Astrocyte (in vitro differentiated cells and primary cell): ENCODE measurements at regions not wholly inside any gene's neighbourhood (a gene's known extent, or its start where the extent isn't known, plus 50 kb on each side); places are given as distances from the start of the nearest gene placed in this dataset.

Experiments used
- DNase-seq: peaks from one replicate; pipeline ENCODE4 v3.0.0-alpha.2; 2010; ENCODE audit warnings: low read depth
- FAIRE-seq: peaks from 2 replicates; lab custom pipeline; 2011; peaks lifted over from hg19 to GRCh38; lab: Jason Lieb, UNC
- H2AFZ ChIP-seq: 2 replicates; pipeline ENCODE4 v1.6.0; 2012; ENCODE audit warnings: low read depth, low read length, inconsistent platforms
- H3K27ac ChIP-seq: 2 replicates; pipeline ENCODE4 v1.5.1; 2011; ENCODE audit warnings: low read depth, low read length, inconsistent platforms
- H3K27me3 ChIP-seq: 2 replicates; pipeline ENCODE4 v1.6.0; 2011; ENCODE audit warnings: low read length, inconsistent platforms; ENCODE audit not compliant: insufficient read depth
- H3K36me3 ChIP-seq: 2 replicates; pipeline ENCODE4 v1.5.1; 2011; ENCODE audit warnings: low read length, inconsistent platforms; ENCODE audit not compliant: insufficient read depth
- H3K4me1 ChIP-seq: 2 replicates; pipeline ENCODE4 v1.5.1; 2011; ENCODE audit warnings: low read length, inconsistent platforms; ENCODE audit not compliant: insufficient read depth
- H3K4me2 ChIP-seq: 2 replicates; pipeline ENCODE4 v1.6.0; 2012; ENCODE audit warnings: low read length, inconsistent platforms
- H3K4me3 ChIP-seq: 2 replicates; pipeline ENCODE4 v1.5.1; 2011; ENCODE audit warnings: low read depth, mild to moderate bottlenecking, low read length, inconsistent platforms; ENCODE audit not compliant: insufficient read depth
- H3K79me2 ChIP-seq: 2 replicates; pipeline ENCODE4 v1.6.0; 2012; ENCODE audit warnings: mild to moderate bottlenecking, low read length, inconsistent platforms; ENCODE audit not compliant: insufficient read depth
- H3K9ac ChIP-seq: 2 replicates; pipeline ENCODE4 v1.6.0; 2012; ENCODE audit warnings: mild to moderate bottlenecking, low read length, inconsistent platforms
- H3K9me3 ChIP-seq: 2 replicates; pipeline ENCODE4 v1.5.1; 2012; ENCODE audit warnings: low read depth, mild to moderate bottlenecking, low read length, inconsistent platforms; ENCODE audit not compliant: insufficient read depth
- H4K20me1 ChIP-seq: 2 replicates; pipeline ENCODE4 v1.6.0; 2012; ENCODE audit warnings: low read length, inconsistent platforms; ENCODE audit not compliant: insufficient read depth
- H3K27ac Mint-ChIP-seq: one replicate; pipeline ENCODE4 v1.8.0; 2021; ENCODE audit warnings: mild to moderate bottlenecking, mixed read lengths; ENCODE audit not compliant: unreplicated experiment
- H3K27me3 Mint-ChIP-seq: one replicate; pipeline ENCODE4 v1.8.0; 2021; ENCODE audit warnings: low read depth, mixed read lengths; ENCODE audit not compliant: unreplicated experiment
- H3K36me3 Mint-ChIP-seq: one replicate; pipeline ENCODE4 v1.8.0; 2021; ENCODE audit warnings: low read depth, mixed read lengths; ENCODE audit not compliant: unreplicated experiment
- H3K4me1 Mint-ChIP-seq: one replicate; pipeline ENCODE4 v1.8.0; 2021; ENCODE audit warnings: low read depth, mixed read lengths; ENCODE audit not compliant: unreplicated experiment
- H3K4me3 Mint-ChIP-seq: one replicate; pipeline ENCODE4 v1.8.0; 2021; ENCODE audit warnings: mild to moderate bottlenecking, moderate library complexity, mixed read lengths; ENCODE audit not compliant: unreplicated experiment
- H3K9me3 Mint-ChIP-seq: one replicate; pipeline ENCODE4 v1.8.0; 2021; ENCODE audit warnings: mild to moderate bottlenecking, mixed read lengths; ENCODE audit not compliant: unreplicated experiment
- CTCF ChIP-seq: IDR thresholded peaks from 2 replicates; pipeline ENCODE4 v1.5.1; 2011; ENCODE audit warnings: low read depth, mild to moderate bottlenecking, inconsistent platforms, low read length, moderate library complexity; ENCODE audit not compliant: insufficient read depth
- EZH2 ChIP-seq: IDR thresholded peaks from 2 replicates; pipeline ENCODE4 v1.6.1; 2012; ENCODE audit warnings: mild to moderate bottlenecking, low read length, inconsistent platforms; ENCODE audit not compliant: insufficient read depth

GRCh38 chr10:44309939-44310761, 74.7 kb downstream of the CXCL12 start:
- TF ChIP-seq CTCF (no peak), EZH2 (no peak)
- H3K4me2 ChIP-seq = peak overlapping the region; percentile 75
- H3K36me3 Mint-ChIP-seq = no peaks in the 10 kb centered on the region

GRCh38 chr10:44309361-44309760, 75.5 kb downstream of the CXCL12 start:
- no peak for FAIRE-seq
- TF ChIP-seq CTCF (no peak), EZH2 (no peak)
- no peak overlapping the region for H3K27ac ChIP-seq
- no peaks in the 10 kb centered on the region for H3K4me1 Mint-ChIP-seq
- H3K36me3 Mint-ChIP-seq = no peaks in the 10 kb centered on the region
- no peak overlapping the region for H3K9ac ChIP-seq
- no peak overlapping the region for H3K4me3 ChIP-seq
- H3K27me3 Mint-ChIP-seq = peaks cover 34% of the 10 kb centered on the region
- H3K4me3 Mint-ChIP-seq = no peak overlapping the region
- H4K20me1 ChIP-seq = no peaks in the 10 kb centered on the region
- no peak for DNase-seq
- peaks cover 8% of the 10 kb centered on the region for H3K4me1 ChIP-seq
- no peaks in the 10 kb centered on the region for H3K9me3 ChIP-seq
- H3K4me2 ChIP-seq = no peak overlapping the region
- H2AFZ ChIP-seq = no peak overlapping the region
- H3K27me3 ChIP-seq = no peaks in the 10 kb centered on the region
- H3K79me2 ChIP-seq = no peaks in the 10 kb centered on the region
- H3K9me3 Mint-ChIP-seq = no peaks in the 10 kb centered on the region
- no peak overlapping the region for H3K27ac Mint-ChIP-seq
- no peaks in the 10 kb centered on the region for H3K36me3 ChIP-seq

More at GRCh38 chr10:44309939-44310761, 74.7 kb downstream of the CXCL12 start:
- Mint-ChIP-seq H3K4me3 (no peak overlapping the region), H3K27me3 (peaks cover 40% of the 10 kb centered on the region), H3K4me1 (no peaks in the 10 kb centered on the region), H3K27ac (no peak overlapping the region), H3K9me3 (no peaks in the 10 kb centered on the region)
- H3K27ac ChIP-seq = no peak overlapping the region
- no peaks in the 10 kb centered on the region for H3K36me3 ChIP-seq
- no peak overlapping the region for H3K4me3 ChIP-seq
- H4K20me1 ChIP-seq = no peaks in the 10 kb centered on the region
- peak overlapping the region; percentile 76 for H2AFZ ChIP-seq
- no peaks in the 10 kb centered on the region for H3K9me3 ChIP-seq
- H3K4me1 ChIP-seq = peaks cover 8% of the 10 kb centered on the region
- no peaks in the 10 kb centered on the region for H3K79me2 ChIP-seq
- DNase-seq (no peak), FAIRE-seq (no peak)
- H3K27me3 ChIP-seq = no peaks in the 10 kb centered on the region
- H3K9ac ChIP-seq = no peak overlapping the region

- Histone ChIP-seq H3K4me3 (no peak overlapping the region), H3K9me3 (no peaks in the 10 kb centered on the region), H3K9ac (no peak overlapping the region), H3K79me2 (no peaks in the 10 kb centered on the region), H3K27me3 (no peaks in the 10 kb centered on the region), H2AFZ (no peak overlapping the region), H3K36me3 (no peaks in the 10 kb centered on the region), H3K4me1 (peaks cover 8% of the 10 kb centered on the region), H3K27ac (no peak overlapping the region), H4K20me1 (no peaks in the 10 kb centered on the region), H3K4me2 (no peak overlapping the region)
- Mint-ChIP-seq H3K4me3 (no peak overlapping the region), H3K36me3 (no peaks in the 10 kb centered on the region), H3K27ac (no peak overlapping the region), H3K9me3 (peaks cover 4% of the 10 kb centered on the region), H3K27me3 (peaks cover 30% of the 10 kb centered on the region), H3K4me1 (no peaks in the 10 kb centered on the region)
- DNase-seq = no peak
- FAIRE-seq = no peak
- no peak for TF ChIP-seq CTCF
- no peak for TF ChIP-seq EZH2
Observed at GRCh38 chr10:44308935-44309334, 76.0 kb downstream of the CXCL12 start.
